GM23338 (cell line): ENCODE measurements at regions not wholly inside any gene's neighbourhood (a gene's known extent, or its start where the extent isn't known, plus 50 kb on each side); places are given as distances from the start of the nearest gene placed in this dataset.

Experiments
- ATAC-seq: fragments of 200-7000 bp; cut with Tn5 transposase; 3 replicates; pipeline ENCODE4 v1.9.1; 2020
- DNase-seq: peaks from one replicate; pipeline ENCODE4 v3.0.0-alpha.2; 2015; ENCODE audit warnings: low spot score
- H2AFZ ChIP-seq: fragments of 200-600 bp; sonication (generic); 2 replicates; pipeline ENCODE4 v1.8.0; 2016; ENCODE audit warnings: antibody characterized with exemption, mild to moderate bottlenecking, moderate library complexity
- H3F3A ChIP-seq: fragments of 200-600 bp; sonication (generic); replicated peaks from 2 replicates; pipeline ENCODE4 v1.8.0; 2017; ENCODE audit warnings: antibody characterized with exemption, mixed run types, low read depth
- H3K27ac ChIP-seq: fragments of 200-600 bp; sonication (generic); 2 replicates; pipeline ENCODE4 v1.6.1; 2016; ENCODE audit warnings: low read depth
- H3K27me3 ChIP-seq: fragments of 200-600 bp; sonication (generic); 2 replicates; pipeline ENCODE4 v1.8.0; 2016; ENCODE audit warnings: mild to moderate bottlenecking, mixed run types, moderate library complexity; ENCODE audit not compliant: insufficient read depth
- H3K36me3 ChIP-seq: fragments of 200-600 bp; sonication (generic); 2 replicates; pipeline ENCODE4 v1.8.0; 2016; ENCODE audit warnings: mild to moderate bottlenecking; ENCODE audit not compliant: insufficient read depth
- H3K4me1 ChIP-seq: fragments of 200-600 bp; sonication (generic); 2 replicates; pipeline ENCODE4 v1.8.0; 2016; ENCODE audit warnings: mild to moderate bottlenecking, moderate library complexity; ENCODE audit not compliant: insufficient read depth
- H3K4me2 ChIP-seq: fragments of 200-600 bp; sonication (generic); 2 replicates; pipeline ENCODE4 v1.7.1; 2017; ENCODE audit warnings: mixed run types
- H3K4me3 ChIP-seq: fragments of 200-600 bp; sonication (generic); 2 replicates; pipeline ENCODE4 v1.6.1; 2016; ENCODE audit warnings: mixed run types
- H3K79me2 ChIP-seq: fragments of 200-600 bp; sonication (generic); replicated peaks from 2 replicates; pipeline ENCODE4 v1.8.0; 2017; ENCODE audit warnings: mild to moderate bottlenecking; ENCODE audit not compliant: insufficient read depth
- H3K9me2 ChIP-seq: fragments of 200-600 bp; sonication (generic); 2 replicates; pipeline ENCODE4 v1.8.0; 2017; ENCODE audit not compliant: insufficient read depth
- H4K20me1 ChIP-seq: fragments of 200-600 bp; sonication (generic); replicated peaks from 2 replicates; pipeline ENCODE4 v1.8.0; 2017; ENCODE audit warnings: mild to moderate bottlenecking; ENCODE audit not compliant: insufficient read depth
- H3K27ac Mint-ChIP-seq: 2 replicates; pipeline ENCODE4 v1.8.0; 2020; ENCODE audit warnings: inconsistent platforms, mild to moderate bottlenecking, moderate library complexity, mixed read lengths
- H3K27me3 Mint-ChIP-seq: 3 replicates; pipeline ENCODE4 v1.8.0; 2022; ENCODE audit warnings: low read depth, mild to moderate bottlenecking, moderate library complexity, mixed read lengths, inconsistent platforms; ENCODE audit not compliant: insufficient read depth, poor library complexity
- H3K36me3 Mint-ChIP-seq: 3 replicates; pipeline ENCODE4 v1.8.0; 2021; ENCODE audit warnings: low read depth, mild to moderate bottlenecking, inconsistent platforms, moderate library complexity, mixed read lengths
- H3K4me1 Mint-ChIP-seq: 3 replicates; pipeline ENCODE4 v1.8.0; 2020; ENCODE audit warnings: mild to moderate bottlenecking, inconsistent platforms, mixed read lengths
- H3K4me3 Mint-ChIP-seq: 3 replicates; pipeline ENCODE4 v1.8.0; 2021; ENCODE audit warnings: moderate library complexity, mild to moderate bottlenecking, inconsistent platforms, mixed read lengths
- H3K9me3 Mint-ChIP-seq: 3 replicates; pipeline ENCODE4 v1.8.0; 2020; ENCODE audit warnings: moderate library complexity, mild to moderate bottlenecking, inconsistent platforms, mixed read lengths
- CREB1 ChIP-seq: fragments of 250-450 bp; sonication (Bioruptor Pico); IDR thresholded peaks from 2 replicates; pipeline ENCODE4 v1.5.0; 2020; ENCODE audit warnings: low read depth, mild to moderate bottlenecking, moderate library complexity
- CTCF ChIP-seq, 2 experiments: fragments of 200-600 bp in 1 of 2; sonication (generic) in 1 of 2; conservative IDR thresholded peaks; 2 replicates each; pipeline versions ENCODE4 v1.5.1 to v1.6.1; 2016 to 2017; ENCODE audit warnings: antibody characterized with exemption in 2 of 2, low read depth in 2 of 2, mild to moderate bottlenecking in 2 of 2, moderate library complexity in 1 of 2
- EZH2 ChIP-seq: fragments of 200-600 bp; sonication (generic); IDR thresholded peaks from one replicate; pipeline ENCODE4 v1.8.0; 2017; ENCODE audit warnings: antibody characterized with exemption, mild to moderate bottlenecking, low read depth; ENCODE audit not compliant: unreplicated experiment
- EZH2phosphoT487 ChIP-seq: fragments of 200-600 bp; sonication (generic); IDR thresholded peaks from one replicate; pipeline ENCODE4 v1.8.1; 2018; ENCODE audit warnings: antibody characterized with exemption; ENCODE audit not compliant: unreplicated experiment
- JUNB ChIP-seq: IDR thresholded peaks from one replicate; pipeline ENCODE4 v1.6.1; 2016; ENCODE audit warnings: antibody characterized with exemption; ENCODE audit not compliant: unreplicated experiment
- NANOG ChIP-seq: IDR thresholded peaks from 2 replicates; pipeline ENCODE4 v1.6.1; 2016; ENCODE audit warnings: antibody characterized with exemption, borderline replicate concordance
- POLR2AphosphoS5 ChIP-seq: IDR thresholded peaks from 2 replicates; pipeline ENCODE4 v1.6.1; 2016; ENCODE audit warnings: antibody characterized with exemption, low read depth
- REST ChIP-seq: IDR thresholded peaks from one replicate; pipeline ENCODE4 v1.6.1; 2018; ENCODE audit warnings: antibody characterized with exemption; ENCODE audit not compliant: unreplicated experiment
- STAT1 ChIP-seq: IDR thresholded peaks from one replicate; pipeline ENCODE4 v1.6.1; 2016; ENCODE audit warnings: antibody characterized with exemption; ENCODE audit not compliant: unreplicated experiment
- ZNF114 ChIP-seq: fragments of 250-450 bp; sonication (Bioruptor Pico); IDR thresholded peaks from 2 replicates; pipeline ENCODE4 v1.5.0; 2020; ENCODE audit warnings: mild to moderate bottlenecking, moderate library complexity
- ZNF331 ChIP-seq: fragments of 250-450 bp; sonication (Bioruptor Pico); IDR thresholded peaks from 2 replicates; pipeline ENCODE4 v1.5.0; 2020; ENCODE audit warnings: low read depth, mild to moderate bottlenecking, moderate library complexity
- ZNF462 ChIP-seq: fragments of 250-450 bp; sonication (Bioruptor Pico); IDR thresholded peaks from 2 replicates; pipeline ENCODE4 v1.5.0; 2020; ENCODE audit warnings: mild to moderate bottlenecking, moderate library complexity
- TF ChIP-seq, protein P1 (sequence below): IDR thresholded peaks from 2 replicates; pipeline ENCODE4 v1.6.1; 2016; ENCODE audit warnings: antibody characterized with exemption

GRCh38 chr11:100622404-100622803 lies 64.7 kb upstream of the ARHGAP42 start:
- peaks cover 7% of the 10 kb centered on the region for H3K36me3 ChIP-seq
- Mint-ChIP-seq H3K4me3 (no peak overlapping the region), H3K4me1 (peaks cover 9% of the 10 kb centered on the region), H3K27me3 (peaks cover 2% of the 10 kb centered on the region), H3K36me3 (peaks cover 28% of the 10 kb centered on the region), H3K9me3 (peaks cover 42% of the 10 kb centered on the region), H3K27ac (no peak overlapping the region)
- no peak overlapping the region for H3K27ac ChIP-seq
- peaks cover 15% of the 10 kb centered on the region for H3K4me1 ChIP-seq
- H3K9me2 ChIP-seq, result no peaks in the 10 kb centered on the region
- no peaks in the 10 kb centered on the region for H3K27me3 ChIP-seq
- no peak for TF ChIP-seq NANOG
- TF ChIP-seq STAT1, result no peak
- TF ChIP-seq, protein P1, sequence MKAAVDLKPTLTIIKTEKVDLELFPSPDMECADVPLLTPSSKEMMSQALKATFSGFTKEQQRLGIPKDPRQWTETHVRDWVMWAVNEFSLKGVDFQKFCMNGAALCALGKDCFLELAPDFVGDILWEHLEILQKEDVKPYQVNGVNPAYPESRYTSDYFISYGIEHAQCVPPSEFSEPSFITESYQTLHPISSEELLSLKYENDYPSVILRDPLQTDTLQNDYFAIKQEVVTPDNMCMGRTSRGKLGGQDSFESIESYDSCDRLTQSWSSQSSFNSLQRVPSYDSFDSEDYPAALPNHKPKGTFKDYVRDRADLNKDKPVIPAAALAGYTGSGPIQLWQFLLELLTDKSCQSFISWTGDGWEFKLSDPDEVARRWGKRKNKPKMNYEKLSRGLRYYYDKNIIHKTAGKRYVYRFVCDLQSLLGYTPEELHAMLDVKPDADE, result no peak
- no peak for TF ChIP-seq EZH2phosphoT487
- no peak for TF ChIP-seq ZNF331 (CRISPR knock-in tag)
- no peak for TF ChIP-seq CREB1 (CRISPR knock-in tag)
- TF ChIP-seq ZNF114 (CRISPR knock-in tag), result no peak
- no peak for TF ChIP-seq CTCF (conservative IDR thresholded peaks at IDR 0.05; ENCODE audit: low read depth in 2 of 2)
- TF ChIP-seq POLR2AphosphoS5, result no peak
- no peak for TF ChIP-seq ZNF462 (CRISPR knock-in tag)
- no peak for TF ChIP-seq JUNB
- no peak for TF ChIP-seq REST
- no peak for TF ChIP-seq EZH2
- DNase-seq, result no peak
- H3K4me3 ChIP-seq, result no peak overlapping the region
- H3F3A ChIP-seq, result no peaks in the 10 kb centered on the region
- no peaks in the 10 kb centered on the region for H4K20me1 ChIP-seq
- no peak overlapping the region for H2AFZ ChIP-seq
- H3K4me2 ChIP-seq, result no peak overlapping the region
- no peaks in the 10 kb centered on the region for H3K79me2 ChIP-seq
- ATAC-seq, result no peak
